Activated effector memory CD4-positive, alpha-beta T cell treated with Interleukin-2 at 50 U/mL for 16 hours (primary cell): ENCODE measurements at regions not wholly inside any gene's neighbourhood (a gene's known extent, or its start where the extent isn't known, plus 50 kb on each side); places are given as distances from the start of the nearest gene placed in this dataset.
"Not testable (repeated sequence)": the region's sequence is repeated elsewhere in the genome, so short reads cannot be mapped to it uniquely, and the experiment has no call there.

Source experiments
- DNase-seq: peaks from one replicate; pipeline ENCODE4 v3.0.0-alpha.2; 2020

GRCh38 chr5:67732921-67733320 is 482.6 kb upstream of the PIK3R1 start:
- DNase-seq = no peak

- DNase-seq = no peak
Measured at GRCh38 chr5:67732471-67732870, 483.1 kb upstream of the PIK3R1 start.

GRCh38 chr5:67731886-67732285 is 483.7 kb upstream of the PIK3R1 start:
- no peak for DNase-seq

- no peak for DNase-seq
Measured at GRCh38 chr5:67730917-67731474, 484.6 kb upstream of the PIK3R1 start.

GRCh38 chr5:67728326-67728890 is 487.1 kb upstream of the PIK3R1 start:
- DNase-seq = no peak

- DNase-seq = no peak
Measured at GRCh38 chr5:67725604-67726003, 490.0 kb upstream of the PIK3R1 start.

- DNase-seq = no peak
Measured at GRCh38 chr5:67724412-67725135, 491.0 kb upstream of the PIK3R1 start.

- no peak for DNase-seq
Measured at GRCh38 chr5:67723873-67724272, 491.7 kb upstream of the PIK3R1 start.

GRCh38 chr5:67722582-67722981 is 493.0 kb upstream of the PIK3R1 start:
- not testable (repeated sequence) for DNase-seq

GRCh38 chr5:67720162-67720772 is 495.3 kb upstream of the PIK3R1 start:
- DNase-seq = no peak

GRCh38 chr5:67702008-67702407 is 505.4 kb upstream of the CD180 start:
- no peak for DNase-seq

GRCh38 chr5:67699560-67699959 is 503.0 kb upstream of the CD180 start:
- no peak for DNase-seq

GRCh38 chr5:67696446-67696845 is 499.8 kb upstream of the CD180 start:
- no peak for DNase-seq

- no peak for DNase-seq
Measured at GRCh38 chr5:67695369-67695768, 498.8 kb upstream of the CD180 start.

GRCh38 chr5:67694810-67695191 is 498.2 kb upstream of the CD180 start:
- DNase-seq = no peak

GRCh38 chr5:67693956-67694809 is 497.6 kb upstream of the CD180 start:
- no peak for DNase-seq

GRCh38 chr5:67686746-67687145 is 490.1 kb upstream of the CD180 start:
- DNase-seq = no peak

- no peak for DNase-seq
Measured at GRCh38 chr5:67681703-67682102, 485.1 kb upstream of the CD180 start.

- no peak for DNase-seq
Measured at GRCh38 chr5:67680099-67680498, 483.5 kb upstream of the CD180 start.

GRCh38 chr5:67679184-67679841 is 482.7 kb upstream of the CD180 start:
- DNase-seq = no peak

- DNase-seq = no peak
Measured at GRCh38 chr5:67678594-67678993, 482.0 kb upstream of the CD180 start.

- no peak for DNase-seq
Measured at GRCh38 chr5:67677422-67677970, 480.9 kb upstream of the CD180 start.
